NCI-H128 (cell line): ENCODE measurements at regions not wholly inside any gene's neighbourhood (a gene's known extent, or its start where the extent isn't known, plus 50 kb on each side); places are given as distances from the start of the nearest gene placed in this dataset.

Experiments used
- DNase-seq: peaks from one replicate; lab custom pipeline; 2025; ENCODE audit not compliant: unreplicated experiment; lab: John Stamatoyannopoulos, UW

DNA sequence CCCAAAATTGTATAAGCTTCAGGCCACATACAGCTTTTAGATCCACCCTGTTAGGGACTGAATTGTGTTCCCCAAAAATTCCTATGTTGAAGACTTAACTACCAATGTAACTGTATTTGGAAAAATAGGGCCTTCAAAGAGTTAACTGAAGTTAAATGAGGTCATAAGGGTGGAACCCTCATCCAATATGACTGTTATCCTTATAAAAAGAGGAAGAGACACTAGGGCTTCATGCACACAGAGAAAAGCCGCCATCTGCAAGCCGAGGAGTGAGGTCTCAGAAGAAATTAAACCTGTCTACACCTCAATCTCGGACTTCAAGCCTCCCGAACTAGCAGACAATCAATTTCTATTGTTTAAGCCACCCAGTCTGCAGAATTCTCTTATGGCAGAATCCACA lies 317.9 kb upstream of the NFE2L3 start:
- no peak for DNase-seq

DNA sequence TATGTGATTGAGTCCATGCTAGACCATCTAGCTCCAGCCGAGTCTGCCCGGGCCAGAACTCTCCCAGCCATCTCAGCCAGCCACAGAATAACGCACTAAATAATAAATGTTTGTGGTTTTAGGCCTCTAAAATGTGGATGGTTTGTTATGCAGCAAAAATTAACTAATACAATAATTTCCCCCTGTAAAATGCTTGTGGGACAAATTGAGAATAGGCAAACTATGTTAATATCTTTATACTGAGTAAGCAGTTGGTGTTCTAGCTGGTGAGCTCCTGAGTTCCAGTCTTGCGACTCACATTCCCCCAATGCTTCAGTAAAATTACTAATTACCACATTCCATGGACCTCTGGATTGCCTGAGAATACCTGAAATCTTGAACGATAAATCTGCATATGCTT lies 316.8 kb upstream of the NFE2L3 start:
- no peak for DNase-seq

DNA sequence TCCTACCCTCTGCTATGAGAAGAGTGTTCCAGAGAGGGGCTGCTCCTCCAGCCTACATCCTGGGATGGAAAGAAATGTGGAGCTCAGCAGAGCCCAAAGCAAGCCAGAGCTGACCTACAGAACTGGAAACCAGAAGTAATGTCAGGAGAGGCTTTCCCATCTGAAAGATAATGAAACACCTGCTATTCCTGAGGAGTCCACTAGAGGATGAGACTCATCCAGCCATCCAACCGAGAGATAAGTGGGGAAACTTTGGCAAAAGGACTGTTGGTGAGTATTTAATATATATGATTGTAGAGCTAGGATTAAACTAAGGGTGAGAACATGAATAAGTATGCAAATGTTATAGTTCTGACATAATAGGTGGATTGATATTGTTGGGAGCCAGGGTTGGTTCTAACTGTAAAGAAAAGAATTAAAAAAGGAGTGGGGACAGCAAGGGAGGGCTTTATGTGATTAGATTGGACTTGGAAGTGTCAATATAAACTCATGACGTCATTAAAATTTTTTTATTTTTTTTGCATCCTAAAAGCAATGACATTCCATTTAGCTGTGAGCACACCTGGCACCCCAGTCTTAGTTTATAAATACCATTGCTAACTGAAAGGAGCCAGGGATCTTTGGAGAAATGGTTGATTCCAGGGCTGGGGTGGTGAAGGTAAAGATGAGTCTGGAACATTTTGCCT lies 312.8 kb upstream of the NFE2L3 start:
- DNase-seq: no peak

DNA sequence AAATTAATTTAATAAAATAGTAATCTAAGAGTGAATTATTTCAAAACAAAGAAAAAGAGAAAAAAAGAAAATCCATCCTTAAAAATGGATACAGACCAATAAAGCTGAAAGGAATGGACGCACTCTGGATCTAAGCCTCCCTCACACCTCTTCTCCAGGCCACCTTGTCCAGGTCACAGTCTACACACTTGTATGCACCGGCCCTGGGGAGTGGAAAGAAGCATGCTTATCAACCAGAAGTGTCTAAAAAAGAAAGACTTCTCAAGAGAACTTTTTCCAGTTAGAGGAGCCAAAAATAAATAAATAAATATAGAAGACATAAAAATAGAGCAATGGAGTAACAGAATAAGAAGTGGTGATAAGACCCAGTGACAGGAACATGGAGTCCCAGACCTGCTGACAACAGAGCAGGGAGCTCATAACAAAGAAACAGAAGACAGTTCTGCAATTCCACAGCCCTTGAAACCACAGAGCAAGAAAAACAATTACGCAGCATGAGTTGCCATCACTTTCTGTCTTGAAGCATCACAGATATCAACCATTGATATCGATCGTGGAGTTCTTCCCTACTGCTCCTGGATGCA lies 311.7 kb upstream of the NFE2L3 start:
- no peak for DNase-seq

DNA sequence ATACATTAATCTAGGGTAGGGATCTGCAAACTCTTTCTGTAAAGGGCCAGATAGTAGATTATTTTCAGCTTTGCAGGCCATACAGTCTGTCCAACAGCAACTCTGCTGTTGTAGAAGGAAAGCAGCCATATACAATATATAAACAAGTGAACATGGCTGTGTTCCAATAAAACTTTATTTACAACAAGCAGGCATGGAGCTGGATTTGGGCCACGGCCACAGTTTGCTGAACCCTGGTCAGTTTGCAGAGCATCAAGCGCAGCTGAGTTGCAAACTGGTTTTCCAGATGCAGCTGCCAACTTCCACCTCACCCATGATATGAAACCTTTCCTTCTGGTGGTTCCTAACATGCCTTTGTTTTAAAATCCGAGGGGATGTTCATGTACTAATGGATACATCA lies 310.4 kb upstream of the NFE2L3 start:
- DNase-seq: no peak

DNA sequence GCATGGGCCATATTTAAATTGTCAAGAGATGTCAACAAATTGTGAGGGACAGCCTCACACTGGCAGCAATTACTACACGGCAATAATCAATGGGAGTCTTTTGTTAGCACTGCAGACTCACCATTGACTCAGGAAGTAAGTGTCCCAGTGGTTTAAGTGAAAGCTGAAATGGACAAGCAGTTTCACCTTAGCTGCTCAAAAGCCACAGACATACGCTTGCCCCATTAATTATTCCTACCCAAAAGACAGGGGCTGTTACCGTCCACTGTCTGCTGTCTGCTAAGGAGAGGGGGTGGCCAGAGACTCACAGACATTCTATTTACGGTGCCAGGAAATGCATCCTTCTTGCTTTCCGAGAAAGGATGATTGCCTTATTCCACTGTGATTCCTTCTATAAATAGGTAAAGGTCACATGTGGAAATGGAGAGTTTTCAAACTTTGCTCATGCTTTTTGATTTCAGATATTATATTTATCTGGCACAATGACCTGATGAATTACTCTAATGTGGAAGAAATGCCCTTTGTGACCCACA lies 309.7 kb upstream of the NFE2L3 start:
- DNase-seq: no peak

DNA sequence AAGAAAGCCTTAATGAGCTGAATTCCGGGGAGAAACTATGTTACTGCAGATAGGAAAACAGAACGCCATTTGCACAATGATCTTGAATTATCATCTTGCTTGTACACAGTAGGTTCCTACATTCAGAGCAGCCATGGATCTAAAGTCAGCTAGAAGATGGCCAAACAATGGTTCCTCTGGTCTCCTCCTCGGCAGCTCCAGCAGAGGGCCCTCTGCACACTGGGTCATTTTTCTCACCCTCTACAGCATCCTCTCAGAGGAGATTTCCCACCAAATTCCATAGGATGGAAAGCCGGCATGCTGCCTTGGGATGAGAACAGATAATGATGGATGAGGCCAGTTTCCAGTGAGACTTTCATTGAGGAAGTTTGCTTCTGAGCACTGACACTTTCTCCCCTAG lies 308.5 kb upstream of the NFE2L3 start:
- DNase-seq: no peak

DNA sequence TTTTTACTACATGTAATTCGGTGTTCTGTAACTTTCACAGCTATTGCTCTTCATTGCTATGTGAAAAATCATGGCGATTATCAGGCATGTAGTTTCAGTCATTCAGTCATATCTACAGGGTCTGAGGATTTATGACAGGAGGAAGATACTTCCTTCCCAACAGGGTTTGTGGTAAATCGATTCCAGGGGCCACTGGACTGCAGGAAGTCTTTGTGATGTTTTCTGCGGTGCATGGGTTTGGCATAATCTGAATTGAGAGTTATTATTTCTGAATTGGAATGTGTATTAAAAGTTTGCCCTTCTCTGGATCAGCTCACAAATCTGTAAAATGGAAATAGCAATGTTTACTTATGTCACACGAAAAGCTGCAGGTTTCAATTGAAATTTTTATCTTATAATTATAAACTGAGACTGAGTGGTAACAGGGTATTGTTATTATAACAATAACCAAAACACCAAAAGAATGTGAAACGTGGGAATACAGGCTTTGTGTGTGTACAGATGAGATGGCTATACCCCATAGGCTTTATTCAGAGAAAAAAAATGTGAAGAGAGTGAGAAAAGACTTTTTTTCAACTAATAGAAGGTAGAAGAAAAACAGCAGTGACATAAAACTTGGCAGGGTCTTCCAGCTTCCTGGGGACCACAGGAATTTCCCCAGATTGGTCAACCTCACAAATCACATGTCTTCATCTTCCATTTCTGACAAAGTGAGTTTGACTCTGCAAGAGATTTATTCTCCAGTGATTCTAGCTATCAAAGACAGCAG lies 307.7 kb upstream of the NFE2L3 start:
- DNase-seq: no peak

DNA sequence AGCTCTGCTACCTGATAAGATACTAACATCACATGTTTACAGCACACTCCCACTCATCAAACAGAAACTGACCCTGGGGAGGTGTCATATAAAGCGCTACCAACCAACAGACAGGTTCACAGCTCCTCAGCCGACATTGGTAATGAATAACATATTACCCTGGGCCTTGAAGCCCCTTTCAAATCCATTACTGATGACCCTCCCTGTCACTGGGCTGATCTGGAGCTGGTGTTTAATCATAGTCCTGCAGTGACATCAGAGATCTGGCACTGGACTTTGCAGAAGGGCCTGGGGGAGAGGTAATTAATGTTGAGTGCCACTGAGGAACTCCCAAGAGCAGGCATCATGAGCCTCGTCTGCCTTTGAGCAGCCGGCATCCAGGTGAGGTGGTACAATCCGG lies 306.5 kb upstream of the NFE2L3 start:
- no peak for DNase-seq

DNA sequence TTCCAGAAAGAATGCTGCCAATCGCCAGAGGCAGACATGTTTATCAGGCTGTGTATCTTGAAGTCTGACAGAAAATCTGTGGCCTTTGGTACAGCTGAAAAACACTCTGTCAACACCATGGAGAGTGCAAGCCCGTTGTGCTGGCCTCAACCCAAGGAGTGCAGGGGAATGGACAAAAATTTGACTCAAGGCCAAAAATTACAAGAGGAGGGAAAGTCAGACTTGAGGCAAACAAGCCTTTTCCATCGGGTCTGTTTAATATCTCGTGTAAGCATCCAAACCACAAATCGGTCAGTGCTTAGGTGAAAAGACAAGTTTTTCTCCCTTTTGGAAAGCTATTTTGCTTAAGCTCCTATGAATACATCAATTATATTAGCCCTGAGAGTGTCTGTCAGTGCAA lies 305.3 kb upstream of the NFE2L3 start:
- DNase-seq: no peak

DNA sequence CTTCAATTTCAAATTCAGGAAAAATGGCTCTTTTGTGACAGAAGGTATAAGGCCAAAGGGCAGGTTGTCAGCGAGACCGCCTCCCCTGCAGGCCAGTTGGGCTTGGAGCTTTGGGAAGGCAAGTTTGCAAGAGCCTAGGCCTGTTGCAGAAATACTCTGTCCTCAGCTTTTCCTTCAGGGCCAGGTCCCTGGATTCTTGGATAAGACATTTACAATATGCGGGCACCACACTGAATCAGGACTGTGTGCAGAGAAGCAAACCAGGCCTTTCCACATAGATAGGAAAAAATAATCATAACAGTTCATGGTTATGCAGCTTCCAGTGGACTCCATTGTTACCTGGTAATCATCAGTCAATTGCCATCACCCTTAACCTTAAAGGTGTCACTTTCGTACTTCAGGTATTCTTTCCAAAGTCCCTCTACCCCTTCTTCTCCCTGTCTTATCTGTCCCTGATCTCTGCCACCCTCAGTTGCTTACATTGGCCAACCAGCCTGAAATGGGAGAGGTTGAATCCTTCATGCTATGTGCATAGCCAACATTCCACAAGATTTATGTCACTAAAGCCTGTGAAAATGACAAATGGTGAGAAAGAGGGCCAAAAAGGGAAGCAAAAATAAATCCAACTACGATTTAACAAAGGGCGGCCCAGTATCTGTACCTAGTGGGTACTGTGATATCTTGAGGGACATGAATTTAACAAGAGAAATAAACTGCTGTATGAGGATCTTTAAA lies 304.5 kb upstream of the NFE2L3 start:
- no peak for DNase-seq

DNA sequence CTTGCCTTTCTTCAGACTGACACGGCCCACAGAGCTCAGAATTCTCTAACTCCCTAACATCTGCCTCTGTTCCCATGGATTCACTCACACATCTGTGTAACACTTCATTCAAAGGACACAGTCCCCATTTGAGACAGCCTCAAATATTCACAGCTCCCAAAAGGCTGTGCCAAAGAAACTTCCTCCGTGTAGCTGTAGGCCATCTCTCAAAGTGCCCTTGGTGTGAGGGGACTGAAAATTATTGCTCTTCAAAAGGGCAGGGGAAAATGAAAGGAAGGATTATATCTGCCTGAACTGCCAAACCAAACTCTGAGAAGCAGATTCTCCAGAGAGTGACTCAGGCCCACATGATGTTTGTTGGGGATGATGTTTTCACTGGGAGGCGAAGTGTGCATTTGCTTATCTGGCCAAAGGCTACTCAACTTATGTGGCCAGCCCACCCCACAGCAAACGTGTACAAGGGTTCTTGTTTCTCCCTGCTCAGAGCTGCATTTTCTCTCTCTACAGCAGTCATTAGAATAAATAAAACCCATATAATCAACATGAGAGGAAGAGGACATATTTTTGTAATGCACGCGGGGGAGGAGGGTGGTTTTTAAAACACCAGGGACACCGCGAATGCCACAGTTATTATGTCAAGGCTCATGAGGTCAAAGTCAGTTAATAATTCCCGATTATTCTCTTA lies 302.4 kb upstream of the NFE2L3 start:
- no peak for DNase-seq

DNA sequence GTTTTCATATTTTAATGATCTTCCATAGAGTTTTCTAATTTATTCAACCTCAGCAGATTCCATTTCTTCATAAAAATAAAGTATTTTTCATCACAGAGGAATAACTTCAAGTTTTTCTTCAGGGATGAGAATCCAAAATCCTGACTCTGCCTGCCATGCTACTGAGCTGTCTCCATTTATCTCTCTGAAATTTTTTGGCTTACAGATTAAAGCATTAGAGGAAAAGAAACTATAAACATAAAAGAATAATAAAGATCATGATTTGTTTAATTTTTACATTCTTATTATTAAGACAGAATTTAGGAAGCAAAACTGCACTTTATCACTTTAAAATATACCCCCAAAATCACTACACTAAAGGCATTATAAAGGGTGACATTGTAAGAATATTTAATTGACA lies 301.8 kb upstream of the NFE2L3 start:
- DNase-seq: no peak

DNA sequence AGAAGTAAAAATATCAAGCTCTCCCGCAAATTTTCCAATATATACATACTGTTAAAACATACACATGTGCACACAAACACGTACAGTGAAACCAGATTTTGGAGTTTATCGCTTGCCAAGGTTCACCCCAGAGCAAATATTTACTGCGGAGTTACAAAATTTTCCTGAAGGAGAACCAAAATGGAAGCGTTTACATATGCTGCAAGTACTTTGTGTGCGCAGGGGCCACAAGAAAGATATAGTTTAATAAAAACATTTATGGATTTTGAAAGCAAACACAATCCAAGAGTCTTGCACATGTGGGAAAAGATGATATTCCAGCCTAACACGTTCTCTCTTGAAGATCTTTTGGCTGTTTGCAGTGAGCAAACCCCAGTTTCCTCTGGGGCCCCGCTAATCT lies 301.3 kb upstream of the NFE2L3 start:
- no peak for DNase-seq

DNA sequence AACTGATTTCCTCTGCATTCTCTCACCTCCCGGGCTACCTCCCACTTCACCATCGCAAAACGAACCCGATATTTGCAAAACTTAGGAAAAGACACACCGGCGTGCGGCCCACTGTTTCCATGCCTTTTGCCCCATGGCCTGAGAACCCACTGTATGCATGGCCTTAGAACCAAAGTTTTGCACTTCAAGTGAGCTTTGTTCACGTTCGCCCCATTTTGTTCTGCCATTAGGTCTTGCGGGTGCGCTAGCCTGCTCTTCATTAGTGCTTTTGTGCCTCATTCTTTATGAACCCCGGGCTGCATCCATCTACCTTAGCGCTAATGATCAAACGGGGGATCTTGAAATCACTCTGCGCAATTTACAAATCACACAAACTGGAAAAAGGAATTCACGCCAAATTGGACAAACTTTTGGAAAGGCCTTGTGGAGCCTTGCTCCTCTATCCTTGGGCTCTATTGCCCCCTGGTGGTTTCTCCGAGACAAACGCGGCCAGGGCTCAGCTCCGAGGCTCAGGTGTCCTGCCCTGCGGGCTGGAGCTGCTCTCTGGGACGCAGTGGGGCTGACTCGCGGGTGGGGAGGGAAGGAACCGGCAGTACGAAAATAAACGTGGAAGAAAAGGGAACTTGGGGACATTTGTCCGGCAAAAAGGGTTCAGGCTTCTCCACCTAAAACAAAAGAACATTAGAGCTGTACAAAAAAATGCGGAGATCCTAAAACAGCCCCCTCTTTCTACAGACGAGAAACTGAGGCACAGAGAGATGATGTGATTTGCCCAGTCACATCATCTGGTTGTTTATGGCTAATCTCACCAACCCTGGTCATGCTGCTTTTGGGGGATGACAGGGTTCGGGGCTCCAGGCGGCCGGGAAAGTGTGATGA lies 300.4 kb upstream of the NFE2L3 start:
- peak; percentile 76 for DNase-seq

DNA sequence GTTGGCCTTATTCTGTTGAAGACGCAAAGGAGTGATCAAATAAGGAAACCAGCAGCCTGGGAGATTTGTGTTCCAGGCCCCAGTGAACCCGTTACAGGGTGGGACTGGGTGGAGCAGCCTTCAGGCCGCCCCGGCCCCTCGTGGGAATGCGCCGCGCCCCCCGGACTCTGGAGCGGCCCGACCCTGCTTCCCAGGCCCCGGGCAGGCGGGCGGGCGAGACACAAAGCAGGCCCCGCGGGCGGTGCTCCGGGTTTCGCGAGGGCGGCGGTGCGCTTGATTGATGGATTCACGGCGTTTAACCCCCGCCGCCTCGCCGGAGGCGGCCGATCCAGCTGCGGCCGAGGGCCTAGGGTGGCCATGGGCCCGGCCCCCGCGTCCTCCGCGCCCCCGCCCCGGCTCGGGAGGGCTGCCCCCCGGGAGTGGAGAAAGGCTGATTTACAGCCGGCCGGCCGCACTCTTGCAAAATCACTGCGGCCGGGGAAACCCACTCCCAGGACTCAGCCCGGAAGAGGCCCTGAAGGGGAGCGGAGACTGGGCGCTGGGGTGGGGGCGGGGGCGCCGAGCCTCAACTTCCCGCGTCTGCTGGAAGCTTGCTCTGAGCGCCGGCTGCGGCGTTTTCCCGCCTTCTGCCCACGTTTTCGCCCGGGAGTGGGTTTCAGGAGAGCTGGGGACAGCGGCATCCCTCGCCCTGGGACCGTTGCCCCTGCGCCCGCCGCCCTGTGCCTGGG lies 299.6 kb upstream of the NFE2L3 start:
- DNase-seq: no peak

DNA sequence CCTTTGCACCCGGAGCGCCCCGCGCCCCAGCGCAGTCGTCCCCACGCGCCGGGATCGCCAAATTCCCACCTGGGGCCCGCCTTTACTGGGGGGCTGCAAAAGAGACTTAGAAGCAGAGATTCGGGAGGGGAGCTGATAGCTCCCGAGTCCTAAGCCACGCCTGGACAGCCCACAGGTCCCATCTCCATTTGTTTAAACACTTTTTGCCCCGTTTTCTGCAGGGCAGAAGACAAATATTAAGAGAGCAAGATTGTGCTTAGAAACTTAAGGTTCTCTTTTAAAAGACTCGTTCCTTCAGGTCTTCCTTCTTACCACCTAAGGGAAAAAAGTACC lies 299.1 kb upstream of the NFE2L3 start:
- DNase-seq: no peak

DNA sequence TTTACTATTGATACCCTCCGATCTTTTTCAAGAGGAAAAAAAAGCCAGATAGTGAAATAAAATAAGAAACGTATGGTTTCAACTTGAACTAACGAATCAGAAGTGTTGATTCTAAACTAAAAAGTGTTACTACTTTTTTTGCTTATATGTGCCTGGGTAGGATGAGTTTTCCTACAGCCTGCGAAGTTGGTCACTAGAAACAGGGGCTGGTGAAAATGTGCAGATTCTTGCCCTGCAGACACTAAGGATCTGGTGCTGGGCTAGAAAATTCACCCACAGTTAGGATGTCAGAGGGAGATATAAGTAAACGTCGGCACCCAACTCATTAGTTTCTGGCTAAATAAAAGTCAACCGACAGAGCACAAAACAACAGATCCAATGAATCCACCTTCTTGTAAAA lies 298.7 kb upstream of the NFE2L3 start:
- DNase-seq: no peak

DNA sequence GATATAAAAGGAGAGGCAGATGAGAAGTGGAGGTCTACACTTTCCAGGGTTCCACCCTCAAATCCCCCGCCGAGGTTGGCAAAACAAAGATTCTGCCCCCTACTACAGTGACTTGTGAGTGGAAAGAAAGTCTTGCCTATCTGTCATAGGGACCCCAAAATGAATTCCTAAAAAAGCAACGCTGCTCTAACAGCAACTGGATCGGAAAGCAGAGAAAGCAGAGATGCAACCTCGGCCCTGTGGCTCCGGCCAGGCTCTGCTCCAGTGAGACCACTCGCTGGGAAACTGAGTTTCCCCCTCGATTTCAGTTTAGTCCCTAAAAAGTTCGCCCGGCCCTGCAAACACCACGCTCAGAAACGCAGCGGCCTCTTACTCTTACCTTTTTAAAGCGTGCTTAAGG lies 297.9 kb upstream of the NFE2L3 start:
- no peak for DNase-seq
